ENCODE measurements at regions not wholly inside any gene's neighbourhood (a gene's known extent, or its start where the extent isn't known, plus 50 kb on each side); places are given as distances from the start of the nearest gene placed in this dataset.

GRCh38 chr11:119810478-119811232 is 81.7 kb upstream of the NECTIN1 start:
- Mint-ChIP-seq H3K27ac (no peak overlapping the region), H3K27me3 (peaks cover 4% of the 10 kb centered on the region), H3K9me3 (no peaks in the 10 kb centered on the region), H3K4me1 (no peaks in the 10 kb centered on the region), H3K4me3 (no peak overlapping the region), H3K36me3 (ENCODE audit: low read depth) (no peaks in the 10 kb centered on the region)
- no peak for DNase-seq
- ChIA-PET CTCF (no interaction called here), POLR2A (no interaction called here)

- DNase-seq, result no peak
- Mint-ChIP-seq H3K36me3 (ENCODE audit: low read depth) (no peaks in the 10 kb centered on the region), H3K9me3 (no peaks in the 10 kb centered on the region), H3K4me1 (no peaks in the 10 kb centered on the region), H3K4me3 (no peak overlapping the region), H3K27ac (no peak overlapping the region), H3K27me3 (no peaks in the 10 kb centered on the region)
- POLR2A ChIA-PET, result no interaction called here
- CTCF ChIA-PET, result no interaction called here
Measured at GRCh38 chr11:119809346-119809745, 80.3 kb upstream of the NECTIN1 start.

GRCh38 chr11:119808407-119809185 is 79.6 kb upstream of the NECTIN1 start:
- no peaks in the 10 kb centered on the region for H3K9me3 Mint-ChIP-seq
- POLR2A ChIA-PET, result no interaction called here
- no peak for DNase-seq
- no peak overlapping the region for H3K4me3 Mint-ChIP-seq
- no peak overlapping the region for H3K27ac Mint-ChIP-seq
- no peaks in the 10 kb centered on the region for H3K27me3 Mint-ChIP-seq
- no peaks in the 10 kb centered on the region for H3K4me1 Mint-ChIP-seq
- CTCF ChIA-PET, result no interaction called here
- no peaks in the 10 kb centered on the region for H3K36me3 Mint-ChIP-seq (ENCODE audit: low read depth)

DNA sequence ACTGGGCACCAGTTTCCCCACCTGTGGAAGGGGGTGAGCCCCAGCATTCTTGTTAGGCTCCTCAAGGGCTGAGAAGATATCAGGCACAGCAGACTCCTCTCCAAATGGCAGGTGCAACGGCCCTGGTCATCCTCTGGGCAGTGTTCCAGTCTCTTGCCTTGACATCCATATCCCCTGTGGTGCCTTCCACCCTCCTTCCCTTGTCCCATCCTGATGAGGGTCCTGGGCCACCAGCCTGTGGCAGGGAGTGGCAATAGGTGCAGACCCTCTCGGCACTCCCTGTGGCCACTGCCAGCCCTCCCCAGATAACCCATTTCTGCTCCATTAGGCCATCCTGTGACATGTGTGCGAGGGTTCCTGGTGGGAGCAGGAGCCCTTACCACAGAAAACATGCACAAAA is 78.8 kb upstream of the NECTIN1 start:
- Mint-ChIP-seq H3K4me3 (no peak overlapping the region), H3K36me3 (ENCODE audit: low read depth) (no peaks in the 10 kb centered on the region), H3K27me3 (no peaks in the 10 kb centered on the region), H3K4me1 (no peaks in the 10 kb centered on the region), H3K9me3 (no peaks in the 10 kb centered on the region), H3K27ac (no peak overlapping the region)
- ChIA-PET POLR2A (no interaction called here), CTCF (no interaction called here)
- DNase-seq, result no peak

DNA sequence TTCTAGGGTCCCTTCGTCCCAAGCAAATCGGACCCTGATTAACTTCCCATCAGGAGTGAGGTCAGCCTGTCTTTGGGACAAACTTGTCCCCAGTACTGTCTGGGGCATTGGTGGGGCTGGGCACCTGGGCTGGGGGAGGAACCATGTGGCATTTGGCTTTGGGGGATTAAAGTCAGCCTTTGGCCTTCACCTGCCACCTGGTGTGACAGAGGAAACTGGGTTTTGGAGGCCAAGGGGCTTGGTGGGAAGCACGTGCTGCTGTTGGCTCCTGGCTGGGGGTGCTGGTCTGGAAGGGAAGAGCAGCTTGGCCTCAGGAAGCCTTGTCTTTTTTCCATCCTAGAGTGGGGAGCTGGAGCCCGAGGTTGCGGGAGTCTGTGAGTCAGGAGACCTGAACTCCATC is 78.4 kb upstream of the NECTIN1 start:
- ChIA-PET CTCF (interaction anchor here (1.0 kb wide), 1 partner anchor 10 kb away, joined by 3 read pairs; no protein-coding TSS in a partner anchor), POLR2A (no interaction called here)
- Mint-ChIP-seq H3K27ac (no peak overlapping the region), H3K4me1 (no peaks in the 10 kb centered on the region), H3K4me3 (no peak overlapping the region), H3K27me3 (no peaks in the 10 kb centered on the region), H3K9me3 (no peaks in the 10 kb centered on the region), H3K36me3 (ENCODE audit: low read depth) (no peaks in the 10 kb centered on the region)
- DNase-seq, result no peak

DNA sequence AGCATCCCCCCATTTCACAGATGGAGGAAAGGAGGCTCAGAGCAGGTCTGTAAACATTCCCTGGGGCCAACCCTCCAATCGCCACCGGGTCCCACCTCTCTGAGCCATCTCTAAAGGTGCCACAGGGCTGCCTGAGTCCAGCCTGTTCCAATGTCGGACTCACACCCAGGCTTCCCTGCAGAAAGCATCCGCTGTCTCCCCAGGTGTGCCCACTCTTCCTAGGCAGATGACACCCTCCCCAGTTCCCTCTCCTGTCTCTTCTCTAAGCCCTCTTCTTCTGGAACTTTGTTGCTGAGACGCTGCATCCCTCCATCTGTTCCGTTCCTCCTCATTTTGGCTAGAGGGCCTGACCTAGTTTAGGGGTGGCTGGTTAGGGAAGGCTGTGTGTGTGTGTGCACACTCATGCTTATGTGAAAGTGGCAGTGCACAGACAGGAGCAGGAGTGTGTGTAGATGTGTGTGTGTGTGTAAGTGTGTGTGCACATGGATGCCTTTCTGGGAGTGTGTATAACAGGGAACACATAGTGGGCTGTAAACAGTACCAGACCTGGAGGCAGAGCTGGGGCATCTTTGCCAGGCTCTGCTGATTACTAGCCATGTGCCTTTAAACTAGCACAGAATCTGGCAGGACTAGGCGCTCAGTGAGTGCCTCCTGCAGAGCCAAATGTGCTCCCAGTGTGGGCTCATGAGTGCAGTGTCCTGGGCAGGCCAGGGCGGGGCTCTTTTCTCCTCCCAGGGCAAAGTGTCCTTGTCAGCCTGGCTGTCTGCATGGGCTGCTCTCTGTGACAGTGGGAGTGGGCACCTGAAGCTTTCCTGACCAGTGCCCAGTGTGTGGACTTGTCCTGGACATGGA is 77.3 kb upstream of the NECTIN1 start:
- no peaks in the 10 kb centered on the region for H3K9me3 Mint-ChIP-seq
- no peak overlapping the region for H3K27ac Mint-ChIP-seq
- ChIA-PET POLR2A (no interaction called here), CTCF (interaction anchor here (1.0 kb wide), 1 partner anchor 9 kb away, joined by 3 read pairs; no protein-coding TSS in a partner anchor)
- H3K27me3 Mint-ChIP-seq, result peaks cover 2% of the 10 kb centered on the region
- no peak overlapping the region for H3K4me3 Mint-ChIP-seq
- H3K36me3 Mint-ChIP-seq (ENCODE audit: low read depth), result no peaks in the 10 kb centered on the region
- H3K4me1 Mint-ChIP-seq, result no peaks in the 10 kb centered on the region
- DNase-seq, result no peak

DNA sequence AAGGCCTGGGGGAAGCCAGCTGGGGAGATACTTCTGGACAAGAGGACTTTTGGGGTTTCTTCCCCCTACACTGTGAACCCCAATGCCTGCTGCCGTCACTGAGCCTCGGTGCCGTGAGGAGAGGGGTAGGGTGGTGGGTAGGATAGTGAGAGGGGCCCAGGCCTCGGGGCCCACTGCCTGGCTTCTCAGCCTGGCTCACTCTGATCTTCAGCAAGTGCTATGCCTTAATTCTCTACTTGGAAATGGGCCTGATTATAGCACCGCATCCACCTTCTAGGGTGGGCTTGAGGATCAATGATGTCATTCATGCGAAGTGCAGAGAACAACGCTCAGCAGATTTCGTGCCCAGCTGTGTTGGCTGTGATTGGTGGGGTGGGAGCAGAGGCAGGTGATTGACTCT is 76.7 kb upstream of the NECTIN1 start:
- CTCF ChIA-PET, result no interaction called here
- no peaks in the 10 kb centered on the region for H3K36me3 Mint-ChIP-seq (ENCODE audit: low read depth)
- H3K4me3 Mint-ChIP-seq, result no peak overlapping the region
- H3K27ac Mint-ChIP-seq, result no peak overlapping the region
- H3K27me3 Mint-ChIP-seq, result peaks cover 2% of the 10 kb centered on the region
- no peak for DNase-seq
- no peaks in the 10 kb centered on the region for H3K4me1 Mint-ChIP-seq
- POLR2A ChIA-PET, result no interaction called here
- no peaks in the 10 kb centered on the region for H3K9me3 Mint-ChIP-seq

DNA sequence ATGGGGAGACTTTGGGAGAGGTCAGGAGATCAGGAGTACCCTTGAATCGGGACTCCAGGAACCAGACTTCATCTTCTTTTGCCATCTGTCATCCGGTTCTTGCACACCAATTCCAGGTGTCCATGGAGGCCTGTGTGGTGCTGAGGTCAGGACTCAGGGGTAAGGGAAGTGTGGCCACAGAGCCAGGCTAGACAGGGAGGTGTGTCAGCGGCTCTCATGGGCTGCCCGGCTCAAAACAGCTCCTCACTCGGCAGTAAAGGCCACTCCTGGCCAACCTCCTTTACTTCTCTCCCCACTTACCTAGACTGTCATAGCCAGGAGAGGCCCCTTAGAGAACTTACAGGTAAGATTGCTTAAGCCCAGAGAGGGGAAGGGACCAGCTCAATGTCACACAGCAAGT is 75.7 kb upstream of the NECTIN1 start:
- no peak overlapping the region for H3K27ac Mint-ChIP-seq
- no peak for DNase-seq
- no peaks in the 10 kb centered on the region for H3K36me3 Mint-ChIP-seq (ENCODE audit: low read depth)
- no peak overlapping the region for H3K4me3 Mint-ChIP-seq
- CTCF ChIA-PET, result no interaction called here
- POLR2A ChIA-PET, result interaction anchor here (0.5 kb wide), 1 partner anchor 1200 kb away, joined by 3 read pairs; no protein-coding TSS in a partner anchor
- H3K9me3 Mint-ChIP-seq, result no peaks in the 10 kb centered on the region
- H3K27me3 Mint-ChIP-seq, result peaks cover 2% of the 10 kb centered on the region
- H3K4me1 Mint-ChIP-seq, result no peaks in the 10 kb centered on the region

DNA sequence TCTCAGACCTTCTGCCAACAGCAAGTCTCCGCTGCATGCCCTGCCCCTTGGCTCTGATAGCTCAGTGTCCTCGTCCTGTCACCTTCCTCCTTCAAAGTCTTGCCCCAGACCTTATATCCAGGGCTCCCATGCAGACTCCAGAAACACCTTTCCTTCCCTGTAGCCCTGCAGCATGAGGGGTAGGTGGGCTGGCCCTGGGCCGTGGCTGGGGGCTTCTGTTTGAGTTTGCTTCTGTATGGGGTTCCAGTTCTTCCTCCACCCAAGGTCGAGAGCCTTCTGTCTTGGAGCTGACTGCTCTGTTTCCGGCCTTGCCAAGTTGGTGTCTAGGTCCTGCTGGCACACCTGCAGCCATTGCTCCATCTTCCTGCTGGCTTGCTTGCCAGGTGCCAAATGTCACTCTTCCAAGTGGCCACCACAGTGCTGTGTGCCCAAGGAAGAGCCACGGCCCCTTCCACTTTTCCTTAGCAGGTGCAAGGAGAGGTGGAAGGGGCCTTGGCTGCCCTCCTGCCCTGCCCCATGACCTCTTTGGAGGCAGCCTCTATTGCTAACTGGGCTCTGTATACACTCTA is 74.8 kb upstream of the NECTIN1 start:
- H3K4me3 Mint-ChIP-seq, result no peak overlapping the region
- H3K27ac Mint-ChIP-seq, result no peak overlapping the region
- no peak for DNase-seq
- CTCF ChIA-PET, result interaction anchor here (1.3 kb wide), 1 partner anchor 13 kb away, joined by 3 read pairs; no protein-coding TSS in a partner anchor
- H3K27me3 Mint-ChIP-seq, result peaks cover 2% of the 10 kb centered on the region
- no peaks in the 10 kb centered on the region for H3K36me3 Mint-ChIP-seq (ENCODE audit: low read depth)
- POLR2A ChIA-PET, result no interaction called here
- no peaks in the 10 kb centered on the region for H3K4me1 Mint-ChIP-seq
- no peaks in the 10 kb centered on the region for H3K9me3 Mint-ChIP-seq

- Mint-ChIP-seq H3K4me3 (no peak overlapping the region), H3K4me1 (no peaks in the 10 kb centered on the region), H3K27me3 (peaks cover 2% of the 10 kb centered on the region), H3K9me3 (no peaks in the 10 kb centered on the region), H3K36me3 (ENCODE audit: low read depth) (no peaks in the 10 kb centered on the region), H3K27ac (no peak overlapping the region)
- ChIA-PET POLR2A (no interaction called here), CTCF (interaction anchor here (1.3 kb wide), 1 partner anchor 13 kb away, joined by 3 read pairs; no protein-coding TSS in a partner anchor)
- DNase-seq, result no peak
Measured at GRCh38 chr11:119803139-119803538, 74.1 kb upstream of the NECTIN1 start.

- Mint-ChIP-seq H3K4me3 (no peak overlapping the region), H3K4me1 (no peaks in the 10 kb centered on the region), H3K27ac (no peak overlapping the region), H3K9me3 (no peaks in the 10 kb centered on the region), H3K27me3 (peaks cover 3% of the 10 kb centered on the region), H3K36me3 (ENCODE audit: low read depth) (no peaks in the 10 kb centered on the region)
- ChIA-PET POLR2A (no interaction called here), CTCF (interaction anchor here (1.3 kb wide), 1 partner anchor 12 kb away, joined by 3 read pairs; no protein-coding TSS in a partner anchor)
- DNase-seq, result no peak
Measured at GRCh38 chr11:119802670-119803069, 73.7 kb upstream of the NECTIN1 start.

- no peak overlapping the region for H3K27ac Mint-ChIP-seq
Measured at GRCh38 chr11:119800619-119801018, 71.6 kb upstream of the NECTIN1 start.

More at GRCh38 chr11:119800619-119801018, 71.6 kb upstream of the NECTIN1 start:
- Mint-ChIP-seq H3K4me1 (no peaks in the 10 kb centered on the region), H3K4me3 (no peak overlapping the region), H3K27me3 (peaks cover 6% of the 10 kb centered on the region), H3K36me3 (ENCODE audit: low read depth) (no peaks in the 10 kb centered on the region), H3K9me3 (no peaks in the 10 kb centered on the region)
- no peak for DNase-seq
- ChIA-PET CTCF (interaction anchor here (0.6 to 1.1 kb wide), 2 partner anchors 18 to 71 kb away, joined by 3 read pairs; no protein-coding TSS in a partner anchor), POLR2A (no interaction called here)
